ENCODE measurements at regions not wholly inside any gene's neighbourhood (a gene's known extent, or its start where the extent isn't known, plus 50 kb on each side); places are given as distances from the start of the nearest gene placed in this dataset.

DNA sequence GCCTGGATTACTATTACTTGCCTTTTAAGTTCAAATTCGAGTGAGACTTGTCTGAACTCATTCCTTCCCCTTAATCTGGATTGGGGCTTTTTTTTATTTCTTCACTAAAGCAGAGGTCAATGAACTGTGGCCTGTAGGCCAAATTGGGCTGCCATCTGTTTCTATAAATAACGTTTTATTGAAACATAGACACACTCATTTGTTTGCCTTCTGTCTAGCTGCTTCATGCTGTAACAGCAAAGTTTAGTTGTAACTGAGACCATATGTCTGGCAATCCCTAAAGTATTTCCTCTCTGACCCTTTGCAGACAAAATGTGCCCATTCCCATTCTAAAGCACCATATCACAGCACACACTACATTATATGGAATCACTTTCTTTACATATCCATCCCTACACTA is 207.9 kb upstream of the ISX start:
- dilution Hi-C loops (cut with MboI; ENCODE audit: extremely low pct_ligation_motif_present, low sequenced_read_pairs) (no loop called here), intact Hi-C loops (cut with micrococcal nuclease) (no loop called here)
- FAIRE-seq (no peak), DNase-seq (ENCODE audit: low read depth, low spot score) (no peak)
- ChIA-PET CTCF (no interaction called here), POLR2A (no interaction called here)
- Histone ChIP-seq H3K79me2 (ENCODE audit: control insufficient read depth, insufficient read depth, low read length) (no peaks in the 10 kb centered on the region), H3K36me3 (ENCODE audit: control insufficient read depth in 2 of 2, extremely low read depth in 1 of 2, insufficient read depth in 2 of 2, low read length in 2 of 2) (no peaks in the 10 kb centered on the region), H4K20me1 (replicated peaks; ENCODE audit: control insufficient read depth, extremely low read depth, insufficient read depth, low read length) (no peaks in the 10 kb centered on the region), H3K4me2 (ENCODE audit: insufficient read depth, low read length) (no peak overlapping the region), H3K9ac (replicated peaks; ENCODE audit: extremely low read depth, insufficient read depth, low read length) (no peak overlapping the region), H3K4me3 (replicated peaks in 1 of 3; ENCODE audit: insufficient read depth in 1 of 3, low read depth in 1 of 3, low read length in 3 of 3) (no peak overlapping the region), H3K4me1 (ENCODE audit: control insufficient read depth, extremely low read depth, insufficient read depth, low read length) (no peaks in the 10 kb centered on the region), H2AFZ (ENCODE audit: low read depth, low read length) (no peak overlapping the region), H3K27ac (ENCODE audit: insufficient read depth, low read depth, low read length) (no peak overlapping the region), H3K9me1 (replicated peaks; ENCODE audit: control insufficient read depth, extremely low read depth, insufficient read depth, low read length) (no peaks in the 10 kb centered on the region), H3K27me3 (ENCODE audit: control insufficient read depth in 2 of 2, insufficient read depth in 2 of 2, low read length in 2 of 2) (no peaks in the 10 kb centered on the region), H3K9me3 (replicated peaks; ENCODE audit: control insufficient read depth, insufficient read depth, low read length) (peaks cover 4% of the 10 kb centered on the region)
- TF ChIP-seq, protein P1, sequence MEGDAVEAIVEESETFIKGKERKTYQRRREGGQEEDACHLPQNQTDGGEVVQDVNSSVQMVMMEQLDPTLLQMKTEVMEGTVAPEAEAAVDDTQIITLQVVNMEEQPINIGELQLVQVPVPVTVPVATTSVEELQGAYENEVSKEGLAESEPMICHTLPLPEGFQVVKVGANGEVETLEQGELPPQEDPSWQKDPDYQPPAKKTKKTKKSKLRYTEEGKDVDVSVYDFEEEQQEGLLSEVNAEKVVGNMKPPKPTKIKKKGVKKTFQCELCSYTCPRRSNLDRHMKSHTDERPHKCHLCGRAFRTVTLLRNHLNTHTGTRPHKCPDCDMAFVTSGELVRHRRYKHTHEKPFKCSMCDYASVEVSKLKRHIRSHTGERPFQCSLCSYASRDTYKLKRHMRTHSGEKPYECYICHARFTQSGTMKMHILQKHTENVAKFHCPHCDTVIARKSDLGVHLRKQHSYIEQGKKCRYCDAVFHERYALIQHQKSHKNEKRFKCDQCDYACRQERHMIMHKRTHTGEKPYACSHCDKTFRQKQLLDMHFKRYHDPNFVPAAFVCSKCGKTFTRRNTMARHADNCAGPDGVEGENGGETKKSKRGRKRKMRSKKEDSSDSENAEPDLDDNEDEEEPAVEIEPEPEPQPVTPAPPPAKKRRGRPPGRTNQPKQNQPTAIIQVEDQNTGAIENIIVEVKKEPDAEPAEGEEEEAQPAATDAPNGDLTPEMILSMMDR (IDR thresholded peaks at IDR 0.05; ENCODE audit: extremely low read depth in 1 of 2, insufficient read depth in 1 of 2, low read depth in 1 of 2, low read length in 2 of 2) = no peak
- no peak for TF ChIP-seq POLR2A (IDR thresholded peaks at IDR 0.05; ENCODE audit: low read depth, low read length)
- TF ChIP-seq JUN (IDR thresholded peaks at IDR 0.05; ENCODE audit: borderline replicate concordance, insufficient read depth, insufficient read length, low read depth) = no peak
- TF ChIP-seq GATA2 (IDR thresholded peaks at IDR 0.05; ENCODE audit: insufficient read depth, insufficient read length, low read depth, low read length) = no peak
- TF ChIP-seq EZH2 (IDR thresholded peaks at IDR 0.05; ENCODE audit: borderline replicate concordance, low read depth, low read length, severe bottlenecking) = no peak
- no peak for TF ChIP-seq FOS (IDR thresholded peaks at IDR 0.05; ENCODE audit: borderline replicate concordance, insufficient read depth, low read length)
- TF ChIP-seq POLR2AphosphoS5 (IDR thresholded peaks at IDR 0.05; ENCODE audit: insufficient read depth, low read depth, low read length) = no peak
- no peak for TF ChIP-seq MYC (IDR thresholded peaks at IDR 0.05; ENCODE audit: low read depth, low read length)
- BruUV-seq (replicated peaks) = no TSS peak

Data from endothelial cell of umbilical vein (primary cell).